ENCODE measurements at regions not wholly inside any gene's neighbourhood (a gene's known extent, or its start where the extent isn't known, plus 50 kb on each side); places are given as distances from the start of the nearest gene placed in this dataset.
"Not testable (repeated sequence)": the region's sequence is repeated elsewhere in the genome, so short reads cannot be mapped to it uniquely, and the experiment has no call there.

GRCh38 chr15:66884661-66885237 lies 180.7 kb upstream of the SMAD3 start:
- DNase-seq = no peak

GRCh38 chr15:66885281-66885915 lies 180.0 kb upstream of the SMAD3 start:
- no peak for DNase-seq

GRCh38 chr15:66886241-66886675 lies 179.1 kb upstream of the SMAD3 start:
- DNase-seq = no peak

- no peak for DNase-seq
Observed at GRCh38 chr15:66886686-66887273, 178.6 kb upstream of the SMAD3 start.

- not testable (repeated sequence) for DNase-seq
Observed at GRCh38 chr15:66889298-66889697, 176.1 kb upstream of the SMAD3 start.

GRCh38 chr15:66891776-66892175 lies 173.6 kb upstream of the SMAD3 start:
- DNase-seq = no peak

DNA sequence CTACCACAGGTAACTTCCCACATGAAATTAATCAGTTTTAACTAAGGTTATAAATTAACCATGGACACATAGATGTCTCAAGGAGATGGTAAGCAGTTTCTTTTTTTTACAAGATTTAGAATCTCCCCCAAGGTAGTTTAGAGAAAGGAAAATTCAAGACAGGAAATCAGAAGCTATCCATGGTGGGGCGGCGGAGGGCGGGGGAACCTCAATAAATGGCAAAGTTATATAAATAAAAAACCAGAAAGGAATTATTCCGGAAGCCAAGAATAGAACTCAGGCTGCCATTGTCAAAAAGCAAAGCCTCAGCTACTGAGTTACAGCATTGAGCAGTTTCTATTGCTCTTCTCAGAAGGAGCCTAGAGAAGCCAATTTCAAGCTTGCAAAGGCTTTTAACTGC lies 172.1 kb upstream of the SMAD3 start:
- no peak for DNase-seq

- DNase-seq = no peak
Observed at GRCh38 chr15:66894363-66894762, 171.0 kb upstream of the SMAD3 start.

DNA sequence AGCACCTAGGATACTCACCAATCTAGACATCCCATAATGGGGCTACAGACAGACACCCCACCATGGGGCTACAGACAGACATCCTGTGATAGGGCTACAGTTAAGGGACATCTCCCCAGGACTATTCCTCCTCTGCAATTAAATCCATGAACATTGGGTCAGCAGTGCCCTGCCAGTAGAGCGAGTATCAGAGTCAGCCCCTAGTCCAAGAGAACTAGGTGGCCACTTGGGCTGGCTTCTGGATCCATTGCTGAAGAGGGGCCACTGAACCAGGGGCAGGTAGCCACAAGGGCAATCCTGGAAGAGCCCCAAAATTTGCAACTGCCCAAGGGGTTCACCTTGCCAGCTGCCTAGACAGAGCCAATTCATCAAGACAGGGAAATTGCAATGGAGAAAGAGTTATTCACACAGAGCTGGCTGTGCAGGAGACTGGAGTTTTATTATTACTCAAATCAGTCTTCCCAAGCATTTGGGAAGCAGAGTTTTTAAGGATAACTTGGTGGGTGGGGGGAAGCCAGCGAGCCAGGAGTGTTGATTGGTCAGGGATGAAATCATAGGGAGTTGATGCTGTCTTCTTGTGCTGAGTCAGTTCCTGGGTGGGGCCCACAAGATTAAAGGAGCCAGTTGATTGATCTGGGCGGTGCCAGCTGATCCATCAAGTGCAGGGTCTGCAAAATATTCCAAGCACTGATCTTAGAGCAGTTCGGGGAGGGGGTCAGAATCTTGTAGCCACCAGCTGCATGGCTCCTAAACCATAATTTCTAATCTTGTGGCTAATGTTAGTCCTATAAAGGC lies 170.2 kb upstream of the SMAD3 start:
- DNase-seq = no peak

DNA sequence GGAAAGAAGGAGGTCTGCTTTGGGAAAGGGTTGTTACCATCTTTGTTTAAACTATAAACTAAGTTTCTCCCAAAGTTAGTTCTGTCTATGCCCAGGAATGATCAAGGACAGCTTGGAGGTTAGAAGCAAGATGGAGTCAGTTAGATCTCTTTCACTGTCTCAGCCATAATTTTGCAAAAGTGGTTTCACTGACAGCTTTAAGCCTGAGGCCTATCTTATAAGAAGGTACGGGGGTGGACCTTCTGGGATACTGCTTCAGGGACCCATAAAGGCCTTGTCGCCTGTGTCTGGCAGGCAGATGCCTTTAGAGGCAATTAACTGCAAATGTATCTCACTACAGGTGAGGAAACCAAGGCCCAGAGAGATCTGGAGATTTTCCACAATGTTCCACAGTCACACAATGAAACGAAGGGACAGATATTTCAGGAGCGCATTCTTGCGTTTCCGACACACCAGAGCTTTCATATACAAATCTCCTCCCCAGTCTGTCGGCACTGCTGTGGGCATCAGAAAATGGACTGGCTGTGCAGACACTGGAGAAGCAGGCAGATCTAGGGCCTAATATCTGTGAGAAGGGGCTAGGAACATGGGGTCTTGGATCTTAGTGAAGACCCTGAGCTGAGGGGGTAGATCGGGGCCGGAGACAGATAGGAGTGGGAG lies 169.5 kb upstream of the SMAD3 start:
- DNase-seq = no peak

DNA sequence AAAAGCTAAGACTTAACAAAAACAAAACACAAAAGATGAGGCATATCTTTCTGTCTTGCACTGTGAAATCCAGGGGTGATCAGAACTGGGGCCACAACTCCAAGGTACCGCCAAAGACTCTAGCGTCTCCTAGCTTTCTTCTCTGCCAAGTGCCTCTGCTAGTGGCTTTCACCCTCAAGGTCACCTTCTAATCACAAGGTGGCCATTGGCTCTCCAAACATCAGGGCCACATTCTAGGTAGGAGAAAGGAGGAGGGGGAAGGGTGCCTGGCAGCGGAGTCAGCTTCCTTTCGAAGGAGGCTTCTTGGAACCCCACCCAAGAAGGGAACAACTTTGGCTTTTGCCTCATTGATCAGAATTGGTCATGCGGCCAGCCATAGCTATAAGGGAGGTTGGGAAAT lies 168.8 kb upstream of the SMAD3 start:
- no peak for DNase-seq

GRCh38 chr15:66897416-66897815 lies 168.0 kb upstream of the SMAD3 start:
- no peak for DNase-seq

DNA sequence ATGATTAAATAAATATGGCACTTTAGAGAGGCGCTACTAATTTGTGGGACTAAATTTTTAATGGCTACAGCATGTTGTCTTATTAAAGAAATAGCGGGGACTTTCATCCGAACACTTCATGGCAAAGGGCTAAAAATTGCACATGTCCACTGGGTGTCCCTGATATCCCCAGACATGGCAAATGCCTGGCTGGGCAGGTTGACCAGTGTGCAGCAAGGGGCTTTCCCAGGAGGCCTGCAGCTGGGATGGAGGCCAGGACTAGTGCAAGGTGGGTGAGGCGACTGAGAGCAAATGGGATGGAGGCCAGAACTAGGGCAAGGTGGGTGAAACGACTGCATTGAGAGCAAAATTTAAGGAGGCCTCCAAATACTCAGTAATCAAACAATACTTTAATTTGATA lies 167.4 kb upstream of the SMAD3 start:
- DNase-seq = no peak

GRCh38 chr15:66898656-66899386 lies 166.6 kb upstream of the SMAD3 start:
- DNase-seq = no peak

DNA sequence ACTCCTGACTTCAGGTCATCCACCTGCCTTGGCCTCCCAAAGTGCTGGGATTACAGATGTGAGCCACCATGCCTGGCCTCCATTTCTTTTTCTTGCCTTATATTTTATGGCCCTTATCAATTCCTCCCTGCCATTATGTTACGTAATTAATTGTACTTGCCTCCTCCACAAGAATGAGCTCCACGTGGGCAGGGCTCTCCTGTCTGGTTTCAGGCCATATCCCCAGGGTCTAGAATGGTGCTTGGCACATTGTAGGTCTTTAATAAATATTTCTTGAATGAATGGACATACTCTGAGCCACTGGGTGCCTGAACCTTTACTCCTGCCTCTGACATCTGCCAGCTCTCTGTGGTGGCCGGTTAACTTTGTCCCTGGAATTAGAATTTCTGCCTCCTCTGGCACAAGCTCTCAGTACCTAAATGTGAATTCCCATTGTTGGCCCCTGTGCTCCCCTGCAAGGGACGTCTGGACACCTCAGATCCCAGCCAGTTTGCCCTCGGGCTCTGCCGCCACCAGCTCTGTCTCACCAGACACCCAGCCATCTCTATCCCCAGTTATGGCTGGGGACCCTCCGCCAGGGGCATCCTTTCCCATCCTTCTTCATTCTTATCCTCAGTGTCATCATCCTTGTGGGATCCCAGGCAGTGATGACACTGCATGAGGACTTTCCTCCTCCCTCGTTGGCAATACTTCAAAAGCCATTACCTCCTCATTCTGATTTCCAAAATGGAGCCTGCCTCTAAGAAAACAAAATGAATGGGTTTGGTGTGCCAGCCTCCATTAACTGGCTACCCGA lies 165.6 kb upstream of the SMAD3 start:
- no peak for DNase-seq

DNA sequence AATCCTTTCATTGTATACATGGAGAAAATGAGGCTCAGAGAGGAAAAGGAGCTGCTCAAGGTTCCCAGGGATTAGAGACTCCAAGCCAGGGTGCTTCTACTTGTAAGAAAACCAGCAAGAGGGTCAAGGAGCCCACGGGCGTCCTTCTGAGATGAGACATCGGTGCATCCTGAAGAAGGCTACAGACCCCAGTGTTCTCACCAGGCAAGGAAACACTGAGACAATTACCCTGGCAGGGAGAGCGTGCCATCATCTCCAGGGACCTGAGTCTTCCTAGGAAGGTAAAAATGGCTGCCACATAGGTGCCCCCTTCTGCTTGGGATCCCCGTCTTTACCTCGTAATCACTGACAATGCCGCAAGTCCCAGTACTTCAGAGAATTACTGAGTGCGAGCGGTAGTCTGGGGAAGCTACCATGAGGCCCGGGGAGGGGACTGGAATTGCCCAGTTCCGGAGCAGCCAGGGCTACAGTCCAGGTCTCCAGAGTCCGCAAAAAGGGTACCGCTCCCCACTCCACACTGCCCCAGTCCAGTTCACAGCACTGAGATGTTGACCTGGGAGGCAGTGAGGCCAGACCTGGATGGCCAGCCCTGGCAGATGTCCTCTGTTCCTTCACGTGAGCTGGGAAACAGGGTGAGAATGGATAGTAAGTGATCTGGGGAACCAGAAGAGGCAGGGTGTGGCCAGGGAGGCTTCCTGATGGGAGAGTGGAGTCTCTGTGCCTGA lies 164.7 kb upstream of the SMAD3 start:
- DNase-seq = no peak

DNA sequence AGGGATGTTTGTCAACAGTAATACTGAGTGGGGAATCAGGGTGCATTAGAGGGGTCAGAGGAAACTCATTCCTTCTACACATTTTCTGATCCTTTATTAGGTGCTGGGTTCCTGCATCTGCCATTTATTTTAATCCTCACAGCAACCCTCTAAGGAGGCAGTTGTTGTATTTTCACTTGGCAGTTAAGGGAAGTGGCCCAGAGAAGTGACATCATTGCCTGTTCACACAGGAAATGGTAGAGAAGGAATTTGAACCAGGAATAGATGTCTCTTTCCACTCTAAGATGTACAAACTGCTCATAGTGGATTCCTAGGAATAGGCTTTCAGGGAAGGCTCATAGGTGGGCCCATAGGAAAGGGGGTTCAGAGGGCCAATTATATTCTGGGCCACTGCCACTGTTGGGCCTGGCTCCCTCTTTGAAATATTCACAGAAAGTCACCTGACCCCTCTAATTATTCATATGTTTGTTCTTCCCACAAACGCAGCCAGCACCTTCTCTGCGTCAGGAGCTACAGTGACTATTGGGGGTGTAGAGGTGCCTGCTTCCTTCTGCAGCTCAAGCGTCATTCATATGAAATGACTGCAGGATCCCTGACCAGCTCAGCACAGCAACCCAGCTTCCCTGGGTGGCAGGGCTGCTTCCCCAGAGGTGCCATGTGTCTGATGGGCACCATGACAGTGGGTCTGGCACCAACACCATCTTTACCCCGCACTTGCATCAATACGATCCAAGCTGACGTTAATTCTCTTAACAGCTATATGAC lies 163.9 kb upstream of the SMAD3 start:
- no peak for DNase-seq

- no peak for DNase-seq
Observed at GRCh38 chr15:66905185-66905584, 160.2 kb upstream of the SMAD3 start.

GRCh38 chr15:66905954-66906353 lies 159.4 kb upstream of the SMAD3 start:
- no peak for DNase-seq

Data from activated CD4-positive, alpha-beta T cell treated with anti-CD3 and anti-CD28 coated beads, Interleukin-2, amount 50 U/mL, for 48 hours (primary cell).